HPDE6-E6E7 (cell line): ENCODE measurements at regions not wholly inside any gene's neighbourhood (a gene's known extent, or its start where the extent isn't known, plus 50 kb on each side); places are given as distances from the start of the nearest gene placed in this dataset.

Source experiments
- DNase-seq: peaks from one replicate; pipeline ENCODE4 v3.0.0; 2011; ENCODE audit warnings: missing footprints; ENCODE audit errors: extremely low spot score

GRCh38 chr4:92106816-92107215 lies 196.9 kb upstream of the GRID2 start:
- no peak for DNase-seq

- DNase-seq: no peak
Measured at GRCh38 chr4:92111493-92111892, 192.3 kb upstream of the GRID2 start.

- DNase-seq: no peak
Measured at GRCh38 chr4:92112805-92113204, 191.0 kb upstream of the GRID2 start.

- no peak for DNase-seq
Measured at GRCh38 chr4:92120810-92121498, 182.8 kb upstream of the GRID2 start.

- no peak for DNase-seq
Measured at GRCh38 chr4:92122911-92123310, 180.9 kb upstream of the GRID2 start.

- DNase-seq: no peak
Measured at GRCh38 chr4:92128676-92129075, 175.1 kb upstream of the GRID2 start.

- no peak for DNase-seq
Measured at GRCh38 chr4:92129408-92129994, 174.3 kb upstream of the GRID2 start.

GRCh38 chr4:92136434-92136833 lies 167.3 kb upstream of the GRID2 start:
- DNase-seq: no peak

- DNase-seq: no peak
Measured at GRCh38 chr4:92163348-92163747, 140.4 kb upstream of the GRID2 start.

- no peak for DNase-seq
Measured at GRCh38 chr4:92170340-92170739, 133.4 kb upstream of the GRID2 start.

GRCh38 chr4:92172203-92172602 lies 131.6 kb upstream of the GRID2 start:
- no peak for DNase-seq

- no peak for DNase-seq
Measured at GRCh38 chr4:92175250-92175649, 128.5 kb upstream of the GRID2 start.

- no peak for DNase-seq
Measured at GRCh38 chr4:92182006-92182735, 121.6 kb upstream of the GRID2 start.

- no peak for DNase-seq
Measured at GRCh38 chr4:92182736-92183407, 120.9 kb upstream of the GRID2 start.

- no peak for DNase-seq
Measured at GRCh38 chr4:92183825-92184224, 119.9 kb upstream of the GRID2 start.

- no peak for DNase-seq
Measured at GRCh38 chr4:92184566-92184965, 119.2 kb upstream of the GRID2 start.

- DNase-seq: no peak
Measured at GRCh38 chr4:92186239-92186638, 117.5 kb upstream of the GRID2 start.

GRCh38 chr4:92189146-92189545 lies 114.6 kb upstream of the GRID2 start:
- DNase-seq: no peak

- DNase-seq: no peak
Measured at GRCh38 chr4:92198711-92199110, 105.1 kb upstream of the GRID2 start.

GRCh38 chr4:92199135-92199534 lies 104.6 kb upstream of the GRID2 start:
- DNase-seq: no peak

- DNase-seq: no peak
Measured at GRCh38 chr4:92210906-92211305, 92.9 kb upstream of the GRID2 start.

GRCh38 chr4:92215476-92215875 lies 88.3 kb upstream of the GRID2 start:
- DNase-seq: no peak

GRCh38 chr4:92231511-92231910 lies 72.3 kb upstream of the GRID2 start:
- no peak for DNase-seq
